PC-9 (cell line): ENCODE measurements at regions not wholly inside any gene's neighbourhood (a gene's known extent, or its start where the extent isn't known, plus 50 kb on each side); places are given as distances from the start of the nearest gene placed in this dataset.

Source experiments
- BruUV-seq: library from RNA; stranded (reverse); fragments of 400-500 nt; replicated peaks from 2 replicates; lab custom pipeline; 2021; lab: Mats Ljungman, UMichigan
- CTCF ChIA-PET: fragments of 300-600 bp; sonication (Branson Sonifier 250); formaldehyde crosslinking; loops from one replicate; lab custom pipeline; 2022; ENCODE audit warnings: antibody characterized with exemption; lab: Charles Lee
- POLR2A ChIA-PET: fragments of 300-600 bp; sonication (Branson Sonifier 250); formaldehyde crosslinking; loops from one replicate; lab custom pipeline; 2022; ENCODE audit warnings: antibody characterized with exemption; ENCODE audit not compliant: unreplicated experiment; lab: Charles Lee
- DNase-seq, 2 experiments: peaks; one replicate each; pipeline versions ENCODE4 v3.0.0 to v3.0.0-alpha.2; 2015 to 2022; ENCODE audit warnings: mixed read lengths in 1 of 2
- H2AFZ ChIP-seq: fragments of 200-600 bp; sonication (generic); 2 replicates; pipeline ENCODE4 v1.8.1; 2017; ENCODE audit warnings: antibody characterized with exemption
- H3F3A ChIP-seq: fragments of 200-600 bp; sonication (generic); 2 replicates; pipeline ENCODE4 v1.8.1; 2017; ENCODE audit warnings: antibody characterized with exemption, mild to moderate bottlenecking, low read depth; ENCODE audit not compliant: insufficient read depth
- H3K27ac ChIP-seq: fragments of 200-600 bp; sonication (generic); 2 replicates; pipeline ENCODE4 v1.6.1; 2016; ENCODE audit warnings: mixed run types
- H3K27me3 ChIP-seq: fragments of 200-600 bp; sonication (generic); 2 replicates; pipeline ENCODE4 v1.6.1; 2016; ENCODE audit warnings: low read depth, mixed run types; ENCODE audit not compliant: insufficient read depth
- H3K36me3 ChIP-seq: fragments of 200-600 bp; sonication (generic); 2 replicates; pipeline ENCODE4 v1.6.1; 2016; ENCODE audit warnings: low read depth, mixed run types
- H3K4me1 ChIP-seq: fragments of 200-600 bp; sonication (generic); replicated peaks from 2 replicates; pipeline ENCODE4 v1.6.1; 2016; ENCODE audit warnings: mixed run types; ENCODE audit not compliant: insufficient read depth
- H3K4me2 ChIP-seq: fragments of 200-600 bp; sonication (generic); 2 replicates; pipeline ENCODE4 v1.6.1; 2017; ENCODE audit warnings: mixed run types
- H3K4me3 ChIP-seq: fragments of 200-600 bp; sonication (generic); 2 replicates; pipeline ENCODE4 v1.6.1; 2016; ENCODE audit warnings: mixed run types
- H3K79me2 ChIP-seq: fragments of 200-600 bp; sonication (generic); 2 replicates; pipeline ENCODE4 v1.6.1; 2017; ENCODE audit warnings: low read depth, mixed run types
- H3K9me2 ChIP-seq: fragments of 200-600 bp; sonication (generic); 2 replicates; pipeline ENCODE4 v1.8.1; 2017; ENCODE audit warnings: mild to moderate bottlenecking; ENCODE audit not compliant: insufficient read depth
- H3K9me3 ChIP-seq: fragments of 200-600 bp; sonication (generic); 2 replicates; pipeline ENCODE4 v1.8.1; 2016; ENCODE audit warnings: low read depth; ENCODE audit not compliant: insufficient read depth
- H4K20me1 ChIP-seq: fragments of 200-600 bp; sonication (generic); 2 replicates; pipeline ENCODE4 v1.8.1; 2017; ENCODE audit not compliant: insufficient read depth
- EZH2 ChIP-seq: fragments of 200-600 bp; sonication (generic); IDR thresholded peaks from 2 replicates; pipeline ENCODE4 v1.8.0; 2017; ENCODE audit warnings: antibody characterized with exemption, low read depth
- intact Hi-C: fragments of 100-400 bp; cut with micrococcal nuclease; formaldehyde crosslinking; loops from one replicate; pipeline ENCODE4 v1.10.0; 2022; ENCODE audit not compliant: unreplicated experiment
- TF ChIP-seq, protein P1 (sequence below): fragments of 200-600 bp; sonication (generic); conservative IDR thresholded peaks from 2 replicates; pipeline ENCODE4 v1.6.1; 2017; ENCODE audit warnings: mixed run types, antibody characterized with exemption, mild to moderate bottlenecking, moderate library complexity

DNA sequence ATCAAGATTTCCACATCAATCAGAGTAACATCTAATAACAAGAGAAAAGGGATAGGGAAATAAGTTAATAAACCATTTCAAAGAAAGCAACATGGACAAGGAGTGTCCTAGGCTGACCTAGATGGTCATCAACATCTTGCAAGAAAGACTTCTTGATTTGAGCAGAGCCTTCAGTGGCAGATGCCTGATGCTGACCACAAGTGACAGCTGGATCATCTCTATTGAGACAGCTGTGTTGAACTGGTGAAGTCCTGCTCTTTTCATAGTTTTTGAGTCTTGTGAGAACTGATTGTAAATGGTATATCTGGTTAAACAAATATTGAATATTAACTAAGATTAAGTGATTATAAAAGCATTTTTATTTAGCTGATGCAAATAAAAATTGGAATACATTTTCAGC, 1083.6 kb upstream of the LRFN5 start:
- Histone ChIP-seq H3K4me3 (no peak overlapping the region), H3K27ac (no peak overlapping the region), H3K4me1 (no peaks in the 10 kb centered on the region), H3K79me2 (no peaks in the 10 kb centered on the region), H2AFZ (no peak overlapping the region), H3K4me2 (no peak overlapping the region), H3K9me3 (no peaks in the 10 kb centered on the region), H3K36me3 (no peaks in the 10 kb centered on the region), H3K27me3 (no peaks in the 10 kb centered on the region), H3K9me2 (no peaks in the 10 kb centered on the region), H3F3A (no peaks in the 10 kb centered on the region), H4K20me1 (no peaks in the 10 kb centered on the region)
- no TSS peak for BruUV-seq
- intact Hi-C loops, result no loop called here
- ChIA-PET POLR2A (no interaction called here), CTCF (no interaction called here)
- DNase-seq, result no peak
- TF ChIP-seq, protein P1, sequence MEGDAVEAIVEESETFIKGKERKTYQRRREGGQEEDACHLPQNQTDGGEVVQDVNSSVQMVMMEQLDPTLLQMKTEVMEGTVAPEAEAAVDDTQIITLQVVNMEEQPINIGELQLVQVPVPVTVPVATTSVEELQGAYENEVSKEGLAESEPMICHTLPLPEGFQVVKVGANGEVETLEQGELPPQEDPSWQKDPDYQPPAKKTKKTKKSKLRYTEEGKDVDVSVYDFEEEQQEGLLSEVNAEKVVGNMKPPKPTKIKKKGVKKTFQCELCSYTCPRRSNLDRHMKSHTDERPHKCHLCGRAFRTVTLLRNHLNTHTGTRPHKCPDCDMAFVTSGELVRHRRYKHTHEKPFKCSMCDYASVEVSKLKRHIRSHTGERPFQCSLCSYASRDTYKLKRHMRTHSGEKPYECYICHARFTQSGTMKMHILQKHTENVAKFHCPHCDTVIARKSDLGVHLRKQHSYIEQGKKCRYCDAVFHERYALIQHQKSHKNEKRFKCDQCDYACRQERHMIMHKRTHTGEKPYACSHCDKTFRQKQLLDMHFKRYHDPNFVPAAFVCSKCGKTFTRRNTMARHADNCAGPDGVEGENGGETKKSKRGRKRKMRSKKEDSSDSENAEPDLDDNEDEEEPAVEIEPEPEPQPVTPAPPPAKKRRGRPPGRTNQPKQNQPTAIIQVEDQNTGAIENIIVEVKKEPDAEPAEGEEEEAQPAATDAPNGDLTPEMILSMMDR, result no peak
- TF ChIP-seq EZH2, result no peak

- BruUV-seq, result no TSS peak
- Histone ChIP-seq H3K4me1 (no peaks in the 10 kb centered on the region), H3F3A (no peaks in the 10 kb centered on the region), H2AFZ (no peak overlapping the region), H3K27ac (no peak overlapping the region), H3K4me2 (no peak overlapping the region), H3K27me3 (no peaks in the 10 kb centered on the region), H3K9me2 (no peaks in the 10 kb centered on the region), H3K4me3 (no peak overlapping the region), H3K9me3 (0 out of 2 replicates have a peak, but pooled peaks cover 3% of the 10 kb centered on the region), H3K36me3 (no peaks in the 10 kb centered on the region), H3K79me2 (no peaks in the 10 kb centered on the region), H4K20me1 (no peaks in the 10 kb centered on the region)
- ChIA-PET CTCF (no interaction called here), POLR2A (no interaction called here)
- intact Hi-C loops, result no loop called here
- DNase-seq, result no peak
- TF ChIP-seq EZH2, result no peak
- TF ChIP-seq, protein P1, result no peak
Measured at GRCh38 chr14:40494483-40494882, 1062.2 kb upstream of the FBXO33 start.

GRCh38 chr14:40487824-40488223, 1055.6 kb upstream of the FBXO33 start:
- no peak for DNase-seq
- POLR2A ChIA-PET, result interaction anchor here (0.6 kb wide), 1 partner anchor 30 kb away, joined by 7 read pairs; no protein-coding TSS in a partner anchor
- BruUV-seq, result no TSS peak

More at GRCh38 chr14:40487824-40488223, 1055.6 kb upstream of the FBXO33 start:
- H3F3A ChIP-seq, result no peaks in the 10 kb centered on the region
- no peaks in the 10 kb centered on the region for H4K20me1 ChIP-seq
- no peaks in the 10 kb centered on the region for H3K27me3 ChIP-seq
- intact Hi-C loops, result no loop called here
- no peaks in the 10 kb centered on the region for H3K36me3 ChIP-seq
- no peak overlapping the region for H2AFZ ChIP-seq
- H3K79me2 ChIP-seq, result no peaks in the 10 kb centered on the region
- H3K4me2 ChIP-seq, result no peak overlapping the region
- 0 out of 2 replicates have a peak, but pooled peaks cover 3% of the 10 kb centered on the region for H3K9me3 ChIP-seq
- no peaks in the 10 kb centered on the region for H3K4me1 ChIP-seq
- TF ChIP-seq, protein P1, result no peak
- no peak for TF ChIP-seq EZH2
- no peaks in the 10 kb centered on the region for H3K9me2 ChIP-seq
- no peak overlapping the region for H3K27ac ChIP-seq
- CTCF ChIA-PET, result no interaction called here
- H3K4me3 ChIP-seq, result no peak overlapping the region
